CD4-positive, alpha-beta T cell (primary cell): ENCODE measurements at regions not wholly inside any gene's neighbourhood (a gene's known extent, or its start where the extent isn't known, plus 50 kb on each side); places are given as distances from the start of the nearest gene placed in this dataset.

Experiments
- ATAC-seq: fragments of 200-7000 bp; cut with Tn5 transposase; one replicate; pipeline ENCODE4 v1.10.0; 2022; ENCODE audit warnings: mild to moderate bottlenecking; ENCODE audit not compliant: poor library complexity
- CTCF ChIA-PET: fragments of 350-600 bp; sonication (Branson Sonifier 250); formaldehyde crosslinking; loops from one replicate; lab custom pipeline; 2021; ENCODE audit warnings: antibody characterized with exemption, inconsistent platforms; lab: Charles Lee
- POLR2A ChIA-PET: fragments of 350-600 bp; sonication (Branson Sonifier 250); formaldehyde crosslinking; loops from one replicate; lab custom pipeline; 2021; ENCODE audit warnings: antibody characterized with exemption, inconsistent platforms; lab: Charles Lee
- DNase-seq, 14 experiments: peaks; one replicate each; pipeline ENCODE4 v3.0.0-alpha.2; 2013 to 2020; ENCODE audit warnings: mixed read lengths in 2 of 14
- H3K27ac ChIP-seq, 2 donors: one replicate each; pipeline versions ENCODE4 v1.5.1 to v1.7.0; 2013; ENCODE audit warnings: low read length in 2 of 2, low read depth in 1 of 2, mild to moderate bottlenecking in 1 of 2
- H3K27me3 ChIP-seq, 2 experiments: 1 replicate in 1 of 2; 2 replicates in 1 of 2; pipeline versions ENCODE4 v1.6.1 to v1.7.0; 2013; ENCODE audit warnings: low read length in 2 of 2, control low read depth in 1 of 2, mild to moderate bottlenecking in 1 of 2, moderate library complexity in 1 of 2; ENCODE audit not compliant: insufficient read depth in 2 of 2, control insufficient read depth in 1 of 2
- H3K36me3 ChIP-seq: one replicate; pipeline ENCODE4 v1.6.1; 2013; ENCODE audit warnings: low read length, control low read depth; ENCODE audit not compliant: insufficient read depth
- H3K4me1 ChIP-seq: one replicate; pipeline ENCODE4 v1.6.1; 2013; ENCODE audit warnings: low read length, control low read depth; ENCODE audit not compliant: insufficient read depth
- H3K4me3 ChIP-seq: one replicate; pipeline ENCODE4 v1.5.1; 2013; ENCODE audit warnings: mild to moderate bottlenecking, low read length, moderate library complexity
- H3K9me3 ChIP-seq, 2 experiments: 1 replicate in 1 of 2; 2 replicates in 1 of 2; pipeline versions ENCODE4 v1.6.1 to v1.7.0; 2013; ENCODE audit warnings: low read length in 2 of 2, mild to moderate bottlenecking in 2 of 2, control low read depth in 1 of 2, moderate library complexity in 1 of 2; ENCODE audit not compliant: control insufficient read depth in 1 of 2, insufficient read depth in 1 of 2
- H3K27ac Mint-ChIP-seq: one replicate; pipeline ENCODE4 v1.8.0; 2020; ENCODE audit warnings: mixed read lengths
- H3K27me3 Mint-ChIP-seq: one replicate; pipeline ENCODE4 v1.8.0; 2021; ENCODE audit warnings: mixed read lengths
- H3K36me3 Mint-ChIP-seq: one replicate; pipeline ENCODE4 v1.8.0; 2021; ENCODE audit warnings: low read depth, mixed read lengths
- H3K4me1 Mint-ChIP-seq: one replicate; pipeline ENCODE4 v1.8.0; 2021; ENCODE audit warnings: low read depth, mixed read lengths
- H3K4me3 Mint-ChIP-seq: one replicate; pipeline ENCODE4 v1.8.0; 2020; ENCODE audit warnings: mild to moderate bottlenecking, mixed read lengths
- H3K9me3 Mint-ChIP-seq: one replicate; pipeline ENCODE4 v1.8.0; 2020; ENCODE audit warnings: mixed read lengths
- intact Hi-C, 2 experiments: fragments of 100-400 bp; cut with DNase I in 1 of 2; cut with micrococcal nuclease in 1 of 2; formaldehyde crosslinking; loops; one replicate each; pipeline versions ENCODE4 v1.15.1 to v1.9.0; 2023 to 2025; cut with DNase I, micrococcal nuclease
- TF ChIP-seq, protein P1 (sequence below): fragments of 200-600 bp; IDR thresholded peaks from one replicate; pipeline ENCODE4 v1.8.0; 2022; ENCODE audit warnings: antibody characterized with exemption, mild to moderate bottlenecking

DNA sequence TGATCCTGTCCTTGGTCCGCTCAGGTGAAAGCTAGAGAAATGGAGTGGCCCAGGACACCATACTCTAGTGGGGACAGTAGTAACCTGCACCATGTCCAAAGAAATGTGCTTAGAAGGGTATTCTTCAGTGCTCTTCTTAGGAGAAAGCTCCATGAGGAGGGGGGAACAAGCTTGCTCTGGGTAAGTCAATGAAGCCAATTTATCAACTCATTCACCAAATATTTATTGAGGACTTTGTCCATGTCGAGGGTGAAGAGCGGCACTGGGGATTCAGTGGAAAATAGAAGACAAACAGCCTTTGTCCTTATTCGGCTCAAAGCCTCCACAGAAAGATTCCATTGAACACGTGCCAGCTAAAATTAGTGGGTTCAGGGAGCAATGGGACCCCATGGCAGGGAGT lies 677.8 kb downstream of the BCL11B start:
- no peak for ATAC-seq
- DNase-seq, result no peak
- Mint-ChIP-seq H3K36me3 (no peaks in the 10 kb centered on the region), H3K27ac (no peak overlapping the region), H3K4me3 (no peak overlapping the region), H3K9me3 (peaks cover 6% of the 10 kb centered on the region), H3K4me1 (no peaks in the 10 kb centered on the region), H3K27me3 (no peaks in the 10 kb centered on the region)
- Histone ChIP-seq H3K27ac (no peak overlapping the region), H3K4me3 (no peak overlapping the region), H3K9me3 (peaks cover 0 to 5% of the 10 kb centered on the region in 2 experiments), H3K4me1 (no peaks in the 10 kb centered on the region), H3K36me3 (no peaks in the 10 kb centered on the region), H3K27me3 (no peaks in the 10 kb centered on the region)
- TF ChIP-seq, protein P1, sequence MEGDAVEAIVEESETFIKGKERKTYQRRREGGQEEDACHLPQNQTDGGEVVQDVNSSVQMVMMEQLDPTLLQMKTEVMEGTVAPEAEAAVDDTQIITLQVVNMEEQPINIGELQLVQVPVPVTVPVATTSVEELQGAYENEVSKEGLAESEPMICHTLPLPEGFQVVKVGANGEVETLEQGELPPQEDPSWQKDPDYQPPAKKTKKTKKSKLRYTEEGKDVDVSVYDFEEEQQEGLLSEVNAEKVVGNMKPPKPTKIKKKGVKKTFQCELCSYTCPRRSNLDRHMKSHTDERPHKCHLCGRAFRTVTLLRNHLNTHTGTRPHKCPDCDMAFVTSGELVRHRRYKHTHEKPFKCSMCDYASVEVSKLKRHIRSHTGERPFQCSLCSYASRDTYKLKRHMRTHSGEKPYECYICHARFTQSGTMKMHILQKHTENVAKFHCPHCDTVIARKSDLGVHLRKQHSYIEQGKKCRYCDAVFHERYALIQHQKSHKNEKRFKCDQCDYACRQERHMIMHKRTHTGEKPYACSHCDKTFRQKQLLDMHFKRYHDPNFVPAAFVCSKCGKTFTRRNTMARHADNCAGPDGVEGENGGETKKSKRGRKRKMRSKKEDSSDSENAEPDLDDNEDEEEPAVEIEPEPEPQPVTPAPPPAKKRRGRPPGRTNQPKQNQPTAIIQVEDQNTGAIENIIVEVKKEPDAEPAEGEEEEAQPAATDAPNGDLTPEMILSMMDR, result no peak
- ChIA-PET POLR2A (no interaction called here), CTCF (no interaction called here)
- intact Hi-C loops, result no loop called here

DNA sequence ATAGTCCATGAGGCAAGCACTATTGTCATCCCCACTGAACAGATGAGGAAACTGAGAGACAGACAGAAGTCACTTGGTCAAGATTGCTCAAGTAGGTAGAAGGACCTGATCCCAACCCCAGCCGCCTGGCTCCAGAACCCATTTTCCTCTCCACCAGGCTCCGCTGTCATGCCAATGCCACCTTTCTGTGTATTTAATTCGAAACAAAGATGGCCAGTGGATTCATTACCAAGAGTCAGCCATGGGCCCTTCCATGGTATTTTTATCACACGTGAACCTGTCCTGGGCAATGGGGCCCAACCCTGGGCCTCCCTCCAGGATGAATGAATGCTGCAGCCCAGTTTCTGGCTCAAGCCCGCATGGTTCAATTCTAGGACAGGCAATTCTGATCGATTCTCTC lies 673.4 kb downstream of the BCL11B start:
- TF ChIP-seq, protein P1, result no peak
- intact Hi-C loops, result no loop called here
- Histone ChIP-seq H3K27me3 (no peaks in the 10 kb centered on the region), H3K9me3 (peaks cover 0 to 5% of the 10 kb centered on the region in 2 experiments), H3K4me1 (no peaks in the 10 kb centered on the region), H3K4me3 (no peak overlapping the region), H3K27ac (no peak overlapping the region), H3K36me3 (no peaks in the 10 kb centered on the region)
- ChIA-PET CTCF (no interaction called here), POLR2A (no interaction called here)
- no peaks in the 10 kb centered on the region for H3K36me3 Mint-ChIP-seq
- no peak for ATAC-seq
- H3K9me3 Mint-ChIP-seq, result peaks cover 6% of the 10 kb centered on the region
- no peak overlapping the region for H3K27ac Mint-ChIP-seq
- H3K4me3 Mint-ChIP-seq, result no peak overlapping the region
- no peak for DNase-seq
- no peaks in the 10 kb centered on the region for H3K4me1 Mint-ChIP-seq
- no peaks in the 10 kb centered on the region for H3K27me3 Mint-ChIP-seq

DNA sequence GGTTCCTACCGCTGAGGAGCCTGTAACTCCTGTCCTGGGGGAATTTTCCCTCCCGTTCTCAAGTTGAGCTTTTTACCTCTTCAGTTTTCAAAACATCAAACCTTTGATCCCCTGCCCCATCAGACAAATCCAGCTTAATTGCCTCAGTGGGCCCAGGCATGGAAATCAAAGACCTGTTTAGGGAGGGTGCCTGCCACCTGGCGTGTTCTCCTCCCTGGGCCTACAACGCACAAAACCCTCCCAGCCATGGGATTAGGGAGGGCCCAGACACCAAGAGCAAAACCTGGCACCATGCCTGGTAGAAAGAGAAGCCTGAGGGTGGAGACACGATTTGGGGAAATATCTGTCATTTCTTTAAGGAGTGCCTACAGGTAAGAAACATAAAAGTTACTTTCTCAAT lies 672.9 kb downstream of the BCL11B start:
- no peak overlapping the region for H3K27ac ChIP-seq
- Mint-ChIP-seq H3K27ac (no peak overlapping the region), H3K9me3 (peaks cover 6% of the 10 kb centered on the region), H3K27me3 (no peaks in the 10 kb centered on the region), H3K4me1 (no peaks in the 10 kb centered on the region), H3K4me3 (no peak overlapping the region), H3K36me3 (no peaks in the 10 kb centered on the region)
- DNase-seq, result no peak
- H3K9me3 ChIP-seq, result peaks cover 0 to 5% of the 10 kb centered on the region in 2 experiments
- no peak overlapping the region for H3K4me3 ChIP-seq
- H3K36me3 ChIP-seq, result no peaks in the 10 kb centered on the region
- ATAC-seq, result no peak
- no peaks in the 10 kb centered on the region for H3K4me1 ChIP-seq
- intact Hi-C loops, result no loop called here
- no peaks in the 10 kb centered on the region for H3K27me3 ChIP-seq
- ChIA-PET CTCF (no interaction called here), POLR2A (no interaction called here)
- TF ChIP-seq, protein P1, result no peak
